ENCODE measurements at regions not wholly inside any gene's neighbourhood (a gene's known extent, or its start where the extent isn't known, plus 50 kb on each side); places are given as distances from the start of the nearest gene placed in this dataset.

DNA sequence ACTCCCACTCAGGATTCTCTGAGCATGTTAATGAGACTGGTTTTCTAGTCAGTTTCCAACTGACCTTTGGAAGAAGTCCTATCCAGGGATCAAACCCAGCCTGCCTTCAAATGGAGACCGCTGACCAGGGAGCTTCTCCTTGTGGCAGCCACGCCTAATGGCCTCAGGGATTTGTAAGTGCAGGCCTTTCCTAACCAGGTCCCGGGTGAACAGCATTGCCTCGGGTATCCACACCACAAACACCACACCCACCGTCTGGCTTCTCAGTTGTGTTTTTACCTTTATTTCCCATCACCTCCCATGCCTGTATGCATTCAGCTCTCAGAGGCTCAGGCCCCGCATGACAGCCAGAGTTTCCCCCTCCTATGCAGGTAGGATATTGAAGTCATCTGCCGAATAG is 406.3 kb upstream of the HS6ST1 start:
- TF ChIP-seq, protein P1, sequence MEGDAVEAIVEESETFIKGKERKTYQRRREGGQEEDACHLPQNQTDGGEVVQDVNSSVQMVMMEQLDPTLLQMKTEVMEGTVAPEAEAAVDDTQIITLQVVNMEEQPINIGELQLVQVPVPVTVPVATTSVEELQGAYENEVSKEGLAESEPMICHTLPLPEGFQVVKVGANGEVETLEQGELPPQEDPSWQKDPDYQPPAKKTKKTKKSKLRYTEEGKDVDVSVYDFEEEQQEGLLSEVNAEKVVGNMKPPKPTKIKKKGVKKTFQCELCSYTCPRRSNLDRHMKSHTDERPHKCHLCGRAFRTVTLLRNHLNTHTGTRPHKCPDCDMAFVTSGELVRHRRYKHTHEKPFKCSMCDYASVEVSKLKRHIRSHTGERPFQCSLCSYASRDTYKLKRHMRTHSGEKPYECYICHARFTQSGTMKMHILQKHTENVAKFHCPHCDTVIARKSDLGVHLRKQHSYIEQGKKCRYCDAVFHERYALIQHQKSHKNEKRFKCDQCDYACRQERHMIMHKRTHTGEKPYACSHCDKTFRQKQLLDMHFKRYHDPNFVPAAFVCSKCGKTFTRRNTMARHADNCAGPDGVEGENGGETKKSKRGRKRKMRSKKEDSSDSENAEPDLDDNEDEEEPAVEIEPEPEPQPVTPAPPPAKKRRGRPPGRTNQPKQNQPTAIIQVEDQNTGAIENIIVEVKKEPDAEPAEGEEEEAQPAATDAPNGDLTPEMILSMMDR (IDR thresholded peaks at IDR 0.05; ENCODE audit: low read length), result no peak
- no peak for TF ChIP-seq EZH2 (optimal IDR thresholded peaks at IDR 0.05; ENCODE audit: low read depth, low read length)
